LNCaP clone FGC (cell line): ENCODE measurements at regions not wholly inside any gene's neighbourhood (a gene's known extent, or its start where the extent isn't known, plus 50 kb on each side); places are given as distances from the start of the nearest gene placed in this dataset.

Experiments used
- DNase-seq: peaks from one replicate; pipeline ENCODE4 v3.0.0-alpha.2; 2011; ENCODE audit warnings: low read depth
- H3K4me3 ChIP-seq: 2 replicates; pipeline ENCODE4 v1.5.1; 2011; ENCODE audit warnings: mild to moderate bottlenecking, low read depth, low read length, control low read depth
- CTCF ChIP-seq: IDR thresholded peaks from 2 replicates; pipeline ENCODE4 v1.5.1; 2012; ENCODE audit warnings: mild to moderate bottlenecking; ENCODE audit not compliant: control insufficient read depth, insufficient read depth; ENCODE audit errors: extremely low read depth

GRCh38 chr20:48471176-48471575, 356.6 kb downstream of the PREX1 start:
- DNase-seq, result no peak
- TF ChIP-seq CTCF, result no peak

GRCh38 chr20:48470141-48470540, 357.7 kb downstream of the PREX1 start:
- DNase-seq, result no peak
- H3K4me3 ChIP-seq, result no peak overlapping the region
- TF ChIP-seq CTCF, result no peak

More at GRCh38 chr20:48471176-48471575, 356.6 kb downstream of the PREX1 start:
- no peak overlapping the region for H3K4me3 ChIP-seq

- no peak for DNase-seq
- no peak for TF ChIP-seq CTCF
- H3K4me3 ChIP-seq, result no peak overlapping the region
Measured at GRCh38 chr20:48469026-48469425, 358.8 kb downstream of the PREX1 start.

GRCh38 chr20:48468571-48468970, 359.2 kb downstream of the PREX1 start:
- no peak for TF ChIP-seq CTCF
- DNase-seq, result no peak
- no peak overlapping the region for H3K4me3 ChIP-seq

GRCh38 chr20:48467622-48468021, 360.2 kb downstream of the PREX1 start:
- DNase-seq, result no peak
- TF ChIP-seq CTCF, result no peak
- H3K4me3 ChIP-seq, result no peak overlapping the region

GRCh38 chr20:48465271-48465670, 362.5 kb downstream of the PREX1 start:
- H3K4me3 ChIP-seq, result no peak overlapping the region
- no peak for DNase-seq
- TF ChIP-seq CTCF, result no peak

- TF ChIP-seq CTCF, result no peak
- no peak for DNase-seq
- H3K4me3 ChIP-seq, result no peak overlapping the region
Measured at GRCh38 chr20:48463916-48464315, 363.9 kb downstream of the PREX1 start.
